ENCODE measurements at regions not wholly inside any gene's neighbourhood (a gene's known extent, or its start where the extent isn't known, plus 50 kb on each side); places are given as distances from the start of the nearest gene placed in this dataset.

DNA sequence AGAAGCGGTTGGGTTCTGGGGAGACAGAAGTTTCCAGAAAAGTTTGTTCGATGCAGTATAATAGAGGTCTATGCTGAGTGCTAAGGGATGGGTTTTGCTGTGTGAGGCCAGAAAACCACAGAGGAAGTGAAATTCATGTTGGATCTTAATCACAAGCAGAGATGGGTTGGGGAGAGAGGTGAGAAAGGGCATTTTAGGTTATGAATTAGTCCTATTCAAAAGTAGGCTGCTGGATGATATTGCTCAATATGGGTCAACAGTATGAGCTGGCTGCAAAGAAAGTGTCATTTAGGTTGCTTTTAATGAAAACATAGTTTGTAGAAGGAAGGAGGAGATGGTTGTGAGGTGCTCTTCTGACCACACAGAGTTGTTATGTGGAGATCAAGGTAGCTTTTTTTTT is 118.8 kb upstream of the LHCGR start:
- Mint-ChIP-seq H3K27me3 (ENCODE audit: low read depth in 3 of 3) (no peaks in the 10 kb centered on the region), H3K27ac (no peak overlapping the region)
- no peaks in the 10 kb centered on the region for H4K20me1 ChIP-seq (ENCODE audit: insufficient read depth, low read length)

DNA sequence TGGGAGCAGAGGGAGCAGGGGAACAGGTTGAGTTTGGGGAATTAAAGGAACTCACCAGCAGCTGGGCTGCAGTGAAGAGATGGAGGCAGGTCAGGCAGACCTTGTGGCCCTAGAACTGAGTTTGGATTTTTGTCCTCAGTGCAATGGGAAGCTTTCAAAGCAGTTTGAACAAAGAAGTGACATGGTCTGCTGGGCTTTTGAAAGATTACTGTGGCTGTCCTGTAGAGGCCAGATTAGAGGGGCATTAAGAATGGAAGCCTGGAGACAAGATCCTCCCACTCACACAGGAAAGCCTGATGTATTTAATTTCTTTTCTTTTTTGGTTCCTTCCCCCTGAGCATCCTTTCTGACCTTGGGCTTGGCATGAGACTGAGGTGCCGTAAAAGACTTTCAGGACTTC is 118.1 kb upstream of the LHCGR start:
- Mint-ChIP-seq H3K4me1 (no peaks in the 10 kb centered on the region), H3K27ac (no peak overlapping the region), H3K27me3 (ENCODE audit: low read depth in 3 of 3) (no peaks in the 10 kb centered on the region), H3K36me3 (no peaks in the 10 kb centered on the region), H3K4me3 (no peak overlapping the region), H3K9me3 (peaks cover 0 to 3% (median 0%) of the 10 kb centered on the region in 7 donors)
- Histone ChIP-seq H3K27ac (ENCODE audit: low read depth in 1 of 2, low read length in 2 of 2) (no peak overlapping the region), H3K9me3 (replicated peaks in 1 of 2; ENCODE audit: control insufficient read depth in 1 of 2, insufficient read depth in 1 of 2, low read length in 2 of 2) (no peaks in the 10 kb centered on the region), H3K4me1 (ENCODE audit: control insufficient read depth in 1 of 2, insufficient read depth in 2 of 2, low read length in 2 of 2) (no peaks in the 10 kb centered on the region), H3K79me2 (ENCODE audit: insufficient read depth, low read length) (no peaks in the 10 kb centered on the region), H3K9ac (ENCODE audit: insufficient read depth, low read length, poor library complexity, severe bottlenecking) (no peak overlapping the region), H3K4me3 (replicated peaks in 1 of 3; ENCODE audit: low read depth in 2 of 3, low read length in 3 of 3) (no peak overlapping the region), H3K36me3 (replicated peaks in 1 of 2; ENCODE audit: control insufficient read depth in 1 of 2, insufficient read depth in 2 of 2, low read length in 2 of 2) (no peaks in the 10 kb centered on the region), H3K27me3 (ENCODE audit: control insufficient read depth in 2 of 2, insufficient read depth in 2 of 2, low read length in 2 of 2) (no peaks in the 10 kb centered on the region), H2AFZ (ENCODE audit: insufficient read depth, low read depth, low read length, poor library complexity, severe bottlenecking) (no peak overlapping the region), H3K4me2 (replicated peaks; ENCODE audit: extremely low read depth, low read length, poor library complexity, severe bottlenecking) (no peak overlapping the region), H4K20me1 (ENCODE audit: insufficient read depth, low read length) (no peaks in the 10 kb centered on the region)
- TF ChIP-seq, protein P1, sequence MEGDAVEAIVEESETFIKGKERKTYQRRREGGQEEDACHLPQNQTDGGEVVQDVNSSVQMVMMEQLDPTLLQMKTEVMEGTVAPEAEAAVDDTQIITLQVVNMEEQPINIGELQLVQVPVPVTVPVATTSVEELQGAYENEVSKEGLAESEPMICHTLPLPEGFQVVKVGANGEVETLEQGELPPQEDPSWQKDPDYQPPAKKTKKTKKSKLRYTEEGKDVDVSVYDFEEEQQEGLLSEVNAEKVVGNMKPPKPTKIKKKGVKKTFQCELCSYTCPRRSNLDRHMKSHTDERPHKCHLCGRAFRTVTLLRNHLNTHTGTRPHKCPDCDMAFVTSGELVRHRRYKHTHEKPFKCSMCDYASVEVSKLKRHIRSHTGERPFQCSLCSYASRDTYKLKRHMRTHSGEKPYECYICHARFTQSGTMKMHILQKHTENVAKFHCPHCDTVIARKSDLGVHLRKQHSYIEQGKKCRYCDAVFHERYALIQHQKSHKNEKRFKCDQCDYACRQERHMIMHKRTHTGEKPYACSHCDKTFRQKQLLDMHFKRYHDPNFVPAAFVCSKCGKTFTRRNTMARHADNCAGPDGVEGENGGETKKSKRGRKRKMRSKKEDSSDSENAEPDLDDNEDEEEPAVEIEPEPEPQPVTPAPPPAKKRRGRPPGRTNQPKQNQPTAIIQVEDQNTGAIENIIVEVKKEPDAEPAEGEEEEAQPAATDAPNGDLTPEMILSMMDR (IDR thresholded peaks at IDR 0.05): no peak
- WGBS (ENCODE audit: insufficient coverage): no CpG with 5 or more reads among the region's 1 CpG
- intact Hi-C loops (cut with micrococcal nuclease): no loop called here
- no peak for DNase-seq

More for the DNA sequence above, 118.8 kb upstream of the LHCGR start:
- no peaks in the 10 kb centered on the region for H3K36me3 Mint-ChIP-seq
- TF ChIP-seq, protein P1 (IDR thresholded peaks at IDR 0.05): no peak
- H3K4me3 ChIP-seq (replicated peaks in 1 of 3; ENCODE audit: low read depth in 2 of 3, low read length in 3 of 3): no peak overlapping the region
- H3K79me2 ChIP-seq (ENCODE audit: insufficient read depth, low read length): no peaks in the 10 kb centered on the region
- intact Hi-C loops (cut with micrococcal nuclease): no loop called here
- WGBS (ENCODE audit: insufficient coverage): 67% methylated on average over 1 of the region's 2 CpGs
- H3K4me3 Mint-ChIP-seq: no peak overlapping the region
- peaks cover 0 to 3% (median 0%) of the 10 kb centered on the region in 7 donors for H3K9me3 Mint-ChIP-seq
- H3K4me2 ChIP-seq (replicated peaks; ENCODE audit: extremely low read depth, low read length, poor library complexity, severe bottlenecking): no peak overlapping the region
- no peak overlapping the region for H3K9ac ChIP-seq (ENCODE audit: insufficient read depth, low read length, poor library complexity, severe bottlenecking)
- DNase-seq: no peak
- no peaks in the 10 kb centered on the region for H3K27me3 ChIP-seq (ENCODE audit: control insufficient read depth in 2 of 2, insufficient read depth in 2 of 2, low read length in 2 of 2)
- no peak overlapping the region for H2AFZ ChIP-seq (ENCODE audit: insufficient read depth, low read depth, low read length, poor library complexity, severe bottlenecking)
- H3K9me3 ChIP-seq (replicated peaks in 1 of 2; ENCODE audit: control insufficient read depth in 1 of 2, insufficient read depth in 1 of 2, low read length in 2 of 2): no peaks in the 10 kb centered on the region
- H3K4me1 Mint-ChIP-seq: no peaks in the 10 kb centered on the region
- no peak overlapping the region for H3K27ac ChIP-seq (ENCODE audit: low read depth in 1 of 2, low read length in 2 of 2)
- H3K36me3 ChIP-seq (replicated peaks in 1 of 2; ENCODE audit: control insufficient read depth in 1 of 2, insufficient read depth in 2 of 2, low read length in 2 of 2): no peaks in the 10 kb centered on the region
- H3K4me1 ChIP-seq (ENCODE audit: control insufficient read depth in 1 of 2, insufficient read depth in 2 of 2, low read length in 2 of 2): no peaks in the 10 kb centered on the region

All from CD14-positive monocyte (primary cell).